ENCODE measurements at regions not wholly inside any gene's neighbourhood (a gene's known extent, or its start where the extent isn't known, plus 50 kb on each side); places are given as distances from the start of the nearest gene placed in this dataset.

GRCh38 chr22:49077036-49077393, 750.7 kb downstream of the BRD1 start:
- Histone ChIP-seq H3K79me2 (ENCODE audit: insufficient read depth, low read length) (no peaks in the 10 kb centered on the region), H3K4me3 (replicated peaks in 1 of 3; ENCODE audit: insufficient read depth in 1 of 3, low read depth in 2 of 3, low read length in 3 of 3) (no peak overlapping the region), H3K36me3 (replicated peaks in 1 of 2; ENCODE audit: control insufficient read depth in 1 of 2, insufficient read depth in 2 of 2, low read length in 2 of 2) (no peaks in the 10 kb centered on the region), H4K20me1 (ENCODE audit: insufficient read depth, low read length) (0 out of 2 replicates have a peak, but pooled peaks cover 2% of the 10 kb centered on the region), H3K27me3 (ENCODE audit: control insufficient read depth in 1 of 2, insufficient read depth in 2 of 2, low read length in 2 of 2) (peaks cover 7 to 61% of the 10 kb centered on the region in 2 experiments; a peak in 4 of 5 replicates), H3K4me1 (ENCODE audit: insufficient read depth, low read length) (no peaks in the 10 kb centered on the region), H3K4me2 (ENCODE audit: low read depth, low read length) (no peak overlapping the region), H3K27ac (ENCODE audit: extremely low read length, insufficient read depth, low read length) (no peak overlapping the region), H3K9me3 (ENCODE audit: low read length) (no peaks in the 10 kb centered on the region), H2AFZ (ENCODE audit: low read length) (no peak overlapping the region), H3K9ac (ENCODE audit: insufficient read depth, low read depth, low read length) (no peak overlapping the region)
- intact Hi-C loops (cut with micrococcal nuclease; ENCODE audit: unreplicated experiment) (no loop called here), in situ Hi-C loops (cut with HindIII; ENCODE audit: extremely low pct_ligation_motif_present, low pct_unique_long_range_greater_than_20kb) (no loop called here)
- 4% methylated on average over 4 of the region's 5 CpGs for WGBS (ENCODE audit: low lambda C conversion rate)
- DNase-seq (ENCODE audit: low spot score) (no peak), ATAC-seq (no peak), FAIRE-seq (no peak)
- BruUV-seq (replicated peaks): no TSS peak
- CTCF ChIA-PET (ENCODE audit: low intra/inter-chr PET ratio, low total read pairs): no interaction called here
- no peak for TF ChIP-seq MTF1 (CRISPR knock-in tag; IDR thresholded peaks at IDR 0.05)
- no peak for TF ChIP-seq PHB2 (IDR thresholded peaks at IDR 0.05; ENCODE audit: partially characterized antibody)
- TF ChIP-seq ZNF3 (CRISPR knock-in tag; IDR thresholded peaks at IDR 0.05): no peak
- no peak for TF ChIP-seq CENPBD1 (CRISPR knock-in tag; IDR thresholded peaks at IDR 0.05; ENCODE audit: borderline replicate concordance, low read depth)
- no peak for TF ChIP-seq PRDM4 (CRISPR knock-in tag; IDR thresholded peaks at IDR 0.05; ENCODE audit: borderline replicate concordance)
- no peak for TF ChIP-seq TEAD3 (CRISPR knock-in tag; optimal IDR thresholded peaks at IDR 0.05; ENCODE audit: borderline replicate concordance)
- TF ChIP-seq SALL1 (CRISPR knock-in tag; IDR thresholded peaks at IDR 0.05): no peak
- TF ChIP-seq ZNF747 (CRISPR knock-in tag; IDR thresholded peaks at IDR 0.05; ENCODE audit: borderline replicate concordance): no peak
- TF ChIP-seq PHF20 (CRISPR knock-in tag; IDR thresholded peaks at IDR 0.05): no peak
- TF ChIP-seq ZNF567 (CRISPR knock-in tag; IDR thresholded peaks at IDR 0.05; ENCODE audit: borderline replicate concordance): no peak
- no peak for TF ChIP-seq CHD4 (IDR thresholded peaks at IDR 0.05; ENCODE audit: borderline replicate concordance, low read length)
- no peak for TF ChIP-seq ZBTB34 (CRISPR knock-in tag; IDR thresholded peaks at IDR 0.05)
- no peak for TF ChIP-seq BORCS8-MEF2B (CRISPR knock-in tag; IDR thresholded peaks at IDR 0.05)
- TF ChIP-seq HNRNPUL1 (IDR thresholded peaks at IDR 0.05; ENCODE audit: low read depth, low read length): no peak
- TF ChIP-seq TOE1 (CRISPR knock-in tag; IDR thresholded peaks at IDR 0.05): no peak
- POLR2A ChIA-PET: no interaction called here

All from HepG2 (cell line).